HEK293 (cell line): ENCODE measurements at regions not wholly inside any gene's neighbourhood (a gene's known extent, or its start where the extent isn't known, plus 50 kb on each side); places are given as distances from the start of the nearest gene placed in this dataset.

Experiments
- BCL11B ChIP-seq: fragments of 450-650 bp; formaldehyde crosslinking; IDR thresholded peaks from 2 replicates; pipeline ENCODE4 v1.5.1; 2016; ENCODE audit warnings: low read depth, missing biosample characterization, missing genetic modification characterization
- CTCF ChIP-seq: fragments of 450-650 bp; formaldehyde crosslinking; IDR thresholded peaks from 2 replicates; pipeline ENCODE4 v1.5.1; 2016; ENCODE audit warnings: missing biosample characterization, missing genetic modification characterization
- FEZF1 ChIP-seq: fragments of 450-650 bp; formaldehyde crosslinking; IDR thresholded peaks from 2 replicates; pipeline ENCODE4 v1.5.1; 2016; ENCODE audit warnings: missing biosample characterization, missing genetic modification characterization
- KLF8 ChIP-seq: fragments of 450-650 bp; formaldehyde crosslinking; IDR thresholded peaks from 2 replicates; pipeline ENCODE4 v1.5.1; 2016; ENCODE audit warnings: missing biosample characterization, missing genetic modification characterization
- KLF9 ChIP-seq: fragments of 450-650 bp; formaldehyde crosslinking; IDR thresholded peaks from 2 replicates; pipeline ENCODE4 v1.5.1; 2016; ENCODE audit warnings: missing biosample characterization, missing genetic modification characterization, low read depth
- TCF7L2 ChIP-seq: IDR thresholded peaks from 2 replicates; pipeline ENCODE4 v1.6.1; 2011; ENCODE audit warnings: low read depth, mild to moderate bottlenecking, inconsistent platforms, low read length, moderate library complexity, borderline replicate concordance

DNA sequence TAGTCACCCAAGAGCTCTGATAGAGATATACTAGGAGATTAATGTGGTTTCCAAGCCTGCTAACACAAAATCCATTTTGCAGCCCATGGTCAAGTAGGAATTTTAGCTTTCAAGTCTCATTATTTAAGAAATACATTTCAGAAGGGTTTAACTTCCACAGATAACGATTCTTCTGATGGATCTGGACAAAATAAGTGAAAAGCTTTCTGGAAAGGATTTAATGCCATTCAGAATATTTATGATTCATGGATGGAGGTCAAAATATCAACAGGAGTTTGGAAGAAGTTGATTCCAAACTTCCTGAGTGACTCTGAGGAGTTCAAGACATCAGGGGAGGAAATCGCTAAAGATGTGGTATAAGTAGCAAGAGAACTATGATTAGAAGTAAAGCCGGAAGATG, 214.6 kb downstream of the ATXN7L3B start:
- TF ChIP-seq CTCF (tag by site-specific recombination): no peak
- TF ChIP-seq BCL11B (tag by site-specific recombination): no peak
- no peak for TF ChIP-seq KLF9 (tag by site-specific recombination)
- TF ChIP-seq FEZF1 (tag by site-specific recombination): no peak
- TF ChIP-seq TCF7L2: no peak
- TF ChIP-seq KLF8 (tag by site-specific recombination): no peak
